Sigmoid colon (tissue), 6 donors: ENCODE measurements at regions not wholly inside any gene's neighbourhood (a gene's known extent, or its start where the extent isn't known, plus 50 kb on each side); places are given as distances from the start of the nearest gene placed in this dataset.
A peak's percentile ranks its signal among the peaks of the same experiment; 100 is the strongest.

Experiments used
- DNase-seq: peaks from one replicate; pipeline ENCODE4 v3.0.0-alpha.2; 2019
- H3K27ac ChIP-seq, 4 donors: fragments of 200-600 bp; sonication (generic); one replicate each; pipeline ENCODE4 v1.5.1; 2016 to 2019; ENCODE audit warnings: mild to moderate bottlenecking in 1 of 4
- H3K27me3 ChIP-seq, 3 donors: fragments of 200-600 bp; sonication (generic); one replicate each; pipeline ENCODE4 v1.5.1; 2019; ENCODE audit warnings: mild to moderate bottlenecking in 1 of 3
- H3K36me3 ChIP-seq, 4 donors: fragments of 200-600 bp; sonication (generic); one replicate each; pipeline ENCODE4 v1.5.1; 2016 to 2019
- H3K4me1 ChIP-seq, 4 donors: fragments of 200-600 bp; sonication (generic); one replicate each; pipeline ENCODE4 v1.5.1; 2017 to 2019
- H3K4me3 ChIP-seq, 4 donors: fragments of 200-600 bp; sonication (generic); one replicate each; pipeline ENCODE4 v1.5.1; 2017 to 2019; ENCODE audit warnings: mild to moderate bottlenecking in 2 of 4, moderate library complexity in 1 of 4
- H3K9me3 ChIP-seq, 4 donors: fragments of 200-600 bp in 3 of 4; sonication (generic) in 3 of 4; one replicate each; pipeline versions ENCODE4 v1.5.1 to v1.6.1; 2013 to 2019
- EP300 ChIP-seq, 4 donors: sonication (generic); formaldehyde crosslinking; IDR thresholded peaks; one replicate each; pipeline ENCODE4 v1.6.1; 2017; ENCODE audit warnings: antibody characterized with exemption in 4 of 4
- POLR2A ChIP-seq, 2 donors: fragments of 450-650 bp; IDR thresholded peaks; one replicate each; pipeline ENCODE4 v1.6.1; 2016; ENCODE audit warnings: antibody characterized with exemption in 2 of 2, mild to moderate bottlenecking in 2 of 2, moderate library complexity in 2 of 2
- POLR2AphosphoS5 ChIP-seq, 4 donors: sonication (generic); formaldehyde crosslinking; IDR thresholded peaks; one replicate each; pipeline ENCODE4 v1.6.1; 2017; ENCODE audit warnings: antibody characterized with exemption in 4 of 4
- WGBS, 2 donors: extraction: QIAGEN DNeasy Blood & Tissue Kit; methylation state at CpG; one replicate each; pipeline ENCODE4 v1.1.7; 2013; 5-methylcytosine and 5-hydroxymethylcytosine counted together
- intact Hi-C: fragments of 100-400 bp; cut with DNase I; formaldehyde crosslinking; loops from one replicate; pipeline ENCODE4 v1.15.1; 2023
- TF ChIP-seq, protein P1 (sequence below), 4 experiments: fragments of 450-650 bp in 3 of 4; fragments of 200-600 bp in 1 of 4; IDR thresholded peaks; one replicate each; pipeline ENCODE4 v1.5.1; 2016 to 2019; ENCODE audit warnings: antibody characterized with exemption in 4 of 4, mild to moderate bottlenecking in 3 of 4, moderate library complexity in 2 of 4
- donor health status: healthy with polysubstance abuse.
- donor health status: healthy.

DNA sequence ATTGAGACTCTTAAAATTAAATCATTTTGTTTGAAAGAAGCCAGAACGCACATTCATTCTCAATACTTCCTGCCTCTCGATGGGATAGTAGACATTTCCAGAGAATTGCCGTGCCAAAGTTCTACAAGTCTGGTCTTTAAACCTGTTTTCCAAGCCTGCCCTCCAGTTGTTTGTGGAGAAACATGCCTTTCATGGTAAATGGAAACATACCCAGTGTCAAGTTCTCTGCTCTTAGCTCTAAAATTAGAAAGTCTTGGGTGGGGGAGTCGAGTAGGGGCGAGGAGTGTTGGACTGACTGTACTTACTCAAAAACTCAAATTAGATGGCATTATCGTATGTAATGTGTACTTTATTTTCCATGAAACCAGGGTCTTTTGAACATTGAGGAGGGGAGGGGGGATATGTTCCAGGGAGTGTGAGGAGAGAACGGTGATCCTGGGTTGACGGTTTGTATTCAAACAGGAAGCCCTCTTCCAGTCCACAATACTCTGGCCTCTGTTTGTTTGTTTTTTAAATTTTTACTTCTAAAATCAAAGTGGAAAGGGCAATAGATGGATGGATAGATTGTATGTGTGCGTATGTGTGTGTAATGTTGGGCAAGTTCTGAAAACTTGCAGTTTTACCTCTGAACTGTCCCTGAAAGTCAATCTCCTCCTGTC is 106.8 kb upstream of the ARMC2 start:
- TF ChIP-seq POLR2AphosphoS5 (IDR thresholded peaks at IDR 0.05) (no peak), EP300 (IDR thresholded peaks at IDR 0.05) (no peak), POLR2A (IDR thresholded peaks at IDR 0.05) (no peak)
- TF ChIP-seq, protein P1, sequence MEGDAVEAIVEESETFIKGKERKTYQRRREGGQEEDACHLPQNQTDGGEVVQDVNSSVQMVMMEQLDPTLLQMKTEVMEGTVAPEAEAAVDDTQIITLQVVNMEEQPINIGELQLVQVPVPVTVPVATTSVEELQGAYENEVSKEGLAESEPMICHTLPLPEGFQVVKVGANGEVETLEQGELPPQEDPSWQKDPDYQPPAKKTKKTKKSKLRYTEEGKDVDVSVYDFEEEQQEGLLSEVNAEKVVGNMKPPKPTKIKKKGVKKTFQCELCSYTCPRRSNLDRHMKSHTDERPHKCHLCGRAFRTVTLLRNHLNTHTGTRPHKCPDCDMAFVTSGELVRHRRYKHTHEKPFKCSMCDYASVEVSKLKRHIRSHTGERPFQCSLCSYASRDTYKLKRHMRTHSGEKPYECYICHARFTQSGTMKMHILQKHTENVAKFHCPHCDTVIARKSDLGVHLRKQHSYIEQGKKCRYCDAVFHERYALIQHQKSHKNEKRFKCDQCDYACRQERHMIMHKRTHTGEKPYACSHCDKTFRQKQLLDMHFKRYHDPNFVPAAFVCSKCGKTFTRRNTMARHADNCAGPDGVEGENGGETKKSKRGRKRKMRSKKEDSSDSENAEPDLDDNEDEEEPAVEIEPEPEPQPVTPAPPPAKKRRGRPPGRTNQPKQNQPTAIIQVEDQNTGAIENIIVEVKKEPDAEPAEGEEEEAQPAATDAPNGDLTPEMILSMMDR (IDR thresholded peaks at IDR 0.05) = no peak
- Histone ChIP-seq H3K36me3 (no peaks in the 10 kb centered on the region), H3K27me3 (no peaks in the 10 kb centered on the region), H3K27ac (peak overlapping the region in 1 of 4 donors; percentile 30), H3K4me1 (peaks cover 0 to 74% (median 50%) of the 10 kb centered on the region in 4 donors), H3K4me3 (no peak overlapping the region), H3K9me3 (no peaks in the 10 kb centered on the region)
- 85 to 91% methylated on average over 9 of the region's 9 CpGs for WGBS, 2 donors
- intact Hi-C loops = no loop called here
- DNase-seq = no peak

DNA sequence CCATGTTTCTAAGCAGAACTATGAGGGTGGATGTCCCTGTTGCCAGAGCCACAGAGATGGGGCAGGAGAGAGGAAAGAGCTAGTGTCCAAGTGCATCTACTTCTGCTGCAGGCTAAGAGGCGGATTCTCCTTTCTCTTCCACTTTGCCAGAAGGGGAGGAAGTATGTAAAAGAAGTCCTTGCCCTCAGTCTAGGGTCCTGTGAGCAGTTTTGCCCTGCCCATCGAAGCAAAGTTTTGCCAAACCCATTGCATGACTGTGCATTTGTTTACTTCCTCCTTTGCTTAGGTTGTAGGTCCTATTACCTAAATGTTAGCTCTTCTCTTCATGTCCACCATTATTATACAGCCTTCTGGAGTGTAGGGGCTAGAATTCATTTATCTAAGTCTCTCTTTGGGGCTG is 106.2 kb upstream of the ARMC2 start:
- 50 to 56% methylated on average over 2 of the region's 2 CpGs for WGBS, 2 donors
- Histone ChIP-seq H3K27me3 (no peaks in the 10 kb centered on the region), H3K9me3 (no peaks in the 10 kb centered on the region), H3K27ac (no peak overlapping the region), H3K4me1 (peaks cover 0 to 79% (median 56%) of the 10 kb centered on the region in 4 donors), H3K36me3 (no peaks in the 10 kb centered on the region), H3K4me3 (no peak overlapping the region)
- intact Hi-C loops = no loop called here
- no peak for TF ChIP-seq POLR2A (IDR thresholded peaks at IDR 0.05)
- TF ChIP-seq EP300 (IDR thresholded peaks at IDR 0.05) = no peak
- no peak for TF ChIP-seq POLR2AphosphoS5 (IDR thresholded peaks at IDR 0.05)
- TF ChIP-seq, protein P1 (IDR thresholded peaks at IDR 0.05) = no peak
- no peak for DNase-seq

DNA sequence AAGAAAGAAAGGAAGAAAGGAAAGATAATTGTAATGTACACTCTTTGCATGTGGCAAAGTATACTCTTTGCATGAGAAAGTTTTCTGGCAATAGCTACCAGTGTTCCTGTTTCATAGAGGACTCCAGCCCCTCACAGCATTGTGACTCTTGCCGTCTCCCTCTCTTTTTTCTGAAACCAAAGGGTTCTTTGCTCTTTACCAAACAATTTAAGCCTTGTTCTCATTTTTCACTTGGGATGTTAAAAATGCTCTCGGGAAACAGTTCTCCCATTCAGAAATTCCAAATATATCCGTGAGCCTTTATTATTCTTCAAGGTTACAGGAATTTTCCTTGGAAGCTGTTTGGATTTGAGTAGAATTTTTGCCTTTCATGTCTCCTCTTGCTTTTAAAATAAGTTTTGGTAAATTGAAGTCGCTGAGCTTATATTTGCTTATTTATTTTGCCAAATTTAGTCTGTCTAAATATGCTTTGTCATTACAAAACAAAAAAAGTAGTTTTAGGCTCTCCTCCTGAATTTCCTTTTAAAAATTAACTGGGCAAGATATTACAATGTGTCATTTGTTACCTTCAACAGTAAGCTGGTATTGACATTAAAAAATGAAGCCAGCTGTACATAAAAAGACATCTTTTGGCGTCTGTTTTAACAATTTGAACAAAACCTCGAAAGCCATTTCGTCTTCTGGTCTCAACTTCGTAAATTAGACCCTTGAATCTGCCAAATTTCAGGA is 103.8 kb upstream of the ARMC2 start:
- WGBS, 2 donors = 75 to 79% methylated on average over 8 of the region's 8 CpGs
- peaks cover 0 to 70% (median 49%) of the 10 kb centered on the region in 4 donors for H3K4me1 ChIP-seq
- intact Hi-C loops = no loop called here
- no peak for DNase-seq
- H3K36me3 ChIP-seq = no peaks in the 10 kb centered on the region
- H3K4me3 ChIP-seq = no peak overlapping the region
- H3K27me3 ChIP-seq = no peaks in the 10 kb centered on the region
- no peak for TF ChIP-seq EP300 (IDR thresholded peaks at IDR 0.05)
- no peak for TF ChIP-seq POLR2A (IDR thresholded peaks at IDR 0.05)
- TF ChIP-seq POLR2AphosphoS5 (IDR thresholded peaks at IDR 0.05) = peak in 1 of 4 donors; percentile 10
- H3K27ac ChIP-seq = peak overlapping the region in 3 of 4 donors; percentile 54 to 68 (median 59)
- no peaks in the 10 kb centered on the region for H3K9me3 ChIP-seq

DNA sequence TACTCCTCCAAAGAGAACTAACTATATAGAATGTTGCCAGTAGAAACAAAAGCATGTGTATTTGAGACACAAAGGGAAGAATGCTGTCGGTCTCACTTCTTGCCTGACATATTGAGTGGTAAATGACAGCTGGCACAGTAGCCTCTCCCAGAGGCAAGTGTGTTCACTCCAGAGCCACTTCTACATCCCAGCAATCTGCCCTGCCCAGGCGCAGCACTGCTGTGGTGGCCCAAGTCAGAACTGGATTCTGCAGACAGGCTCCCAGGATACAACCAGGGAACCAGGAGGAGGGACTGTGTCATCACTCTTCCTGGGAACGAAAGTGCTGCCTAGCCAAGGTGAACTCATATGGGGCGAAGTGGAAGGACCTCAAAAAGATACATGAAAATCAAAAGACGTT is 103.2 kb upstream of the ARMC2 start:
- 88 to 91% methylated on average over 5 of the region's 5 CpGs for WGBS, 2 donors
- intact Hi-C loops = loop anchor here (5.0 kb wide), 1 partner anchor 37 kb away; no protein-coding TSS in a partner anchor
- TF ChIP-seq EP300 (IDR thresholded peaks at IDR 0.05) (no peak), POLR2AphosphoS5 (IDR thresholded peaks at IDR 0.05) (no peak), POLR2A (IDR thresholded peaks at IDR 0.05) (no peak)
- TF ChIP-seq, protein P1 (IDR thresholded peaks at IDR 0.05) = no peak
- Histone ChIP-seq H3K27ac (no peak overlapping the region), H3K9me3 (no peaks in the 10 kb centered on the region), H3K4me1 (peaks cover 0 to 64% (median 46%) of the 10 kb centered on the region in 4 donors), H3K4me3 (no peak overlapping the region), H3K27me3 (no peaks in the 10 kb centered on the region), H3K36me3 (no peaks in the 10 kb centered on the region)
- DNase-seq = no peak

DNA sequence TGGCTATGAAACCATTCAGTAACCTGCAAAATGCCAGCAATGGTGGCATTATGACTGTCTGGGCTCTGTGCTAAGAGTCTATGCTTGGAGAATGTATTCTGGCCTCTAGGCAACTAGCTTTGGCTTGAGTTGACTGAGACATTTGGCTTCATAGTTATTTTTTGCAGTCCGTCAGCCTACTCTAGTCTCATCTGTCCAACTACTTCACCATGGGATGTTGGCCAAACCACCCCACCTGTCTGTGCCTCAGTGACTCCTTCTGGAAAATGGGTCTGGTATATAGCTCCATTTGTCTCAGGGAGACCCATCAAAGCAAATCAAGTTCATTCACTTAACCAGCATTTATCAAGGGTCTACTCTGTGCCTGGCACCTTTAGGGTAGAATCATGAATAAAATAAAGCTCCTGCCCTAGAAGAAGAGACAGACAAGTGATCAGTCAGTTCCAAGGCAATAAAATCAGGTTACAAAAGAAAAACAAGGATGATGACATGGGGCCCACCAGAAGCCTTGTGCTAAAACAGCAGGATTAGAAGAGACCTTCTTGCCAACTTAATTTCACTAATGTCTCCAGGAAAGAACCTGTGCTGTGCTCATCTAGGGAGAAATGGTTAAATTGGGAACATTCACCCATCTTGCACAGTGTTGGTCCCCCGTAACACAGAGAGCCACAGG is 102.4 kb upstream of the ARMC2 start:
- Histone ChIP-seq H3K9me3 (no peaks in the 10 kb centered on the region), H3K27me3 (no peaks in the 10 kb centered on the region), H3K36me3 (no peaks in the 10 kb centered on the region), H3K4me3 (no peak overlapping the region), H3K27ac (peak overlapping the region in 1 of 4 donors; percentile 59), H3K4me1 (peaks cover 0 to 60% (median 43%) of the 10 kb centered on the region in 4 donors)
- DNase-seq = no peak
- no peak for TF ChIP-seq POLR2AphosphoS5 (IDR thresholded peaks at IDR 0.05)
- no peak for TF ChIP-seq EP300 (IDR thresholded peaks at IDR 0.05)
- TF ChIP-seq, protein P1 (IDR thresholded peaks at IDR 0.05) = no peak
- no peak for TF ChIP-seq POLR2A (IDR thresholded peaks at IDR 0.05)
- 95% methylated on average over 2 of the region's 2 CpGs for WGBS, 2 donors
- intact Hi-C loops = loop anchor here (5.0 kb wide), 1 partner anchor 37 kb away; no protein-coding TSS in a partner anchor
